ENCODE measurements at regions not wholly inside any gene's neighbourhood (a gene's known extent, or its start where the extent isn't known, plus 50 kb on each side); places are given as distances from the start of the nearest gene placed in this dataset.

- no peak for TF ChIP-seq CTCF (IDR thresholded peaks at IDR 0.05; ENCODE audit: low read depth, low read length)
- Histone ChIP-seq H3K9me3 (ENCODE audit: control insufficient read depth, insufficient read depth, low read length) (peaks cover 3% of the 10 kb centered on the region; the same call in 1 of the 2 replicates), H3K4me3 (ENCODE audit: low read depth, low read length) (no peak overlapping the region), H3K27me3 (ENCODE audit: control insufficient read depth, insufficient read depth, low read length) (no peaks in the 10 kb centered on the region), H3K27ac (ENCODE audit: low read depth, low read length) (no peak overlapping the region)
- CTCF ChIA-PET = interaction anchor here (0.5 to 1.0 kb wide), 2 partner anchors 9 to 123 kb away, joined by 3 read pairs; no protein-coding TSS in a partner anchor
- DNase-seq (ENCODE audit: low read depth, low spot score) = no peak
- POLR2A ChIA-PET = no interaction called here
Observed at GRCh38 chr6:4271761-4272470, 136.5 kb upstream of the ECI2 start.

GRCh38 chr6:4270776-4271175 lies 135.4 kb upstream of the ECI2 start:
- Histone ChIP-seq H3K9me3 (ENCODE audit: control insufficient read depth, insufficient read depth, low read length) (peaks cover 3% of the 10 kb centered on the region; the same call in 1 of the 2 replicates), H3K27me3 (ENCODE audit: control insufficient read depth, insufficient read depth, low read length) (no peaks in the 10 kb centered on the region), H3K4me3 (ENCODE audit: low read depth, low read length) (no peak overlapping the region), H3K27ac (ENCODE audit: low read depth, low read length) (no peak overlapping the region)
- ChIA-PET POLR2A (no interaction called here), CTCF (interaction anchor here (0.9 to 1.0 kb wide), 2 partner anchors 10 to 145 kb away, joined by 3 read pairs; no protein-coding TSS in a partner anchor)
- no peak for DNase-seq (ENCODE audit: low read depth, low spot score)
- TF ChIP-seq CTCF (IDR thresholded peaks at IDR 0.05; ENCODE audit: low read depth, low read length) = no peak

- POLR2A ChIA-PET = no interaction called here
Observed at GRCh38 chr6:4270001-4270400, 134.6 kb upstream of the ECI2 start.

GRCh38 chr6:4268171-4268570 lies 132.8 kb upstream of the ECI2 start:
- H3K9me3 ChIP-seq (ENCODE audit: control insufficient read depth, insufficient read depth, low read length) = peaks cover 3% of the 10 kb centered on the region; the same call in 1 of the 2 replicates
- H3K4me3 ChIP-seq (ENCODE audit: low read depth, low read length) = no peak overlapping the region
- H3K27ac ChIP-seq (ENCODE audit: low read depth, low read length) = no peak overlapping the region
- H3K27me3 ChIP-seq (ENCODE audit: control insufficient read depth, insufficient read depth, low read length) = peaks cover 4% of the 10 kb centered on the region
- CTCF ChIA-PET = no interaction called here
- TF ChIP-seq CTCF (IDR thresholded peaks at IDR 0.05; ENCODE audit: low read depth, low read length) = no peak
- POLR2A ChIA-PET = no interaction called here
- DNase-seq (ENCODE audit: low read depth, low spot score) = no peak

More at GRCh38 chr6:4270001-4270400, 134.6 kb upstream of the ECI2 start:
- CTCF ChIA-PET = interaction anchor here (0.5 to 1.0 kb wide), 2 partner anchors 16 to 1449 kb away, joined by 3 to 4 read pairs; no protein-coding TSS in a partner anchor
- Histone ChIP-seq H3K27ac (ENCODE audit: low read depth, low read length) (no peak overlapping the region), H3K27me3 (ENCODE audit: control insufficient read depth, insufficient read depth, low read length) (peaks cover 1% of the 10 kb centered on the region), H3K9me3 (ENCODE audit: control insufficient read depth, insufficient read depth, low read length) (peaks cover 3% of the 10 kb centered on the region; the same call in 1 of the 2 replicates), H3K4me3 (ENCODE audit: low read depth, low read length) (no peak overlapping the region)
- DNase-seq (ENCODE audit: low read depth, low spot score) = no peak
- no peak for TF ChIP-seq CTCF (IDR thresholded peaks at IDR 0.05; ENCODE audit: low read depth, low read length)

GRCh38 chr6:4265740-4266139 lies 130.4 kb upstream of the ECI2 start:
- DNase-seq (ENCODE audit: low read depth, low spot score) = no peak
- CTCF ChIA-PET = interaction anchor here (2.5 kb wide), 1 partner anchor 12 kb away, joined by 11 read pairs; no protein-coding TSS in a partner anchor
- no peak overlapping the region for H3K27ac ChIP-seq (ENCODE audit: low read depth, low read length)
- no peak for TF ChIP-seq CTCF (IDR thresholded peaks at IDR 0.05; ENCODE audit: low read depth, low read length)
- H3K9me3 ChIP-seq (ENCODE audit: control insufficient read depth, insufficient read depth, low read length) = peaks cover 3% of the 10 kb centered on the region; the same call in 1 of the 2 replicates
- POLR2A ChIA-PET = no interaction called here
- no peak overlapping the region for H3K4me3 ChIP-seq (ENCODE audit: low read depth, low read length)
- peaks cover 4% of the 10 kb centered on the region for H3K27me3 ChIP-seq (ENCODE audit: control insufficient read depth, insufficient read depth, low read length)
